Peyer's patch (tissue), 4 donors: ENCODE measurements at regions not wholly inside any gene's neighbourhood (a gene's known extent, or its start where the extent isn't known, plus 50 kb on each side); places are given as distances from the start of the nearest gene placed in this dataset.
"Not testable (repeated sequence)": the region's sequence is repeated elsewhere in the genome, so short reads cannot be mapped to it uniquely, and the experiment has no call there.

ENCODE experiments used
- DNase-seq, 3 donors: peaks; one replicate each; pipeline ENCODE4 v3.0.0-alpha.2; 2017 to 2019
- H3K27ac ChIP-seq, 4 donors: fragments of 200-600 bp; sonication (generic); one replicate each; pipeline ENCODE4 v1.5.1; 2016 to 2019
- H3K27me3 ChIP-seq, 2 donors: fragments of 200-600 bp; sonication (generic); one replicate each; pipeline ENCODE4 v1.5.1; 2019
- H3K36me3 ChIP-seq, 3 donors: fragments of 200-600 bp; sonication (generic); one replicate each; pipeline ENCODE4 v1.5.1; 2016 to 2019
- H3K4me1 ChIP-seq, 4 donors: fragments of 200-600 bp; sonication (generic); one replicate each; pipeline ENCODE4 v1.5.1; 2016 to 2019
- H3K4me3 ChIP-seq, 4 donors: fragments of 200-600 bp; sonication (generic); 1 replicate in 3 of 4; 2 replicates in 1 of 4; pipeline ENCODE4 v1.5.1; 2016 to 2019; ENCODE audit warnings: mild to moderate bottlenecking in 1 of 4
- H3K9me3 ChIP-seq, 4 donors: fragments of 200-600 bp; sonication (generic); one replicate each; pipeline ENCODE4 v1.5.1; 2016 to 2019; ENCODE audit warnings: mild to moderate bottlenecking in 1 of 4
- POLR2A ChIP-seq, 2 donors: fragments of 450-650 bp; IDR thresholded peaks; one replicate each; pipeline ENCODE4 v1.5.1; 2017; ENCODE audit warnings: antibody characterized with exemption in 2 of 2, mild to moderate bottlenecking in 2 of 2, moderate library complexity in 2 of 2
- TF ChIP-seq, protein P1 (sequence below), 6 experiments: fragments of 450-650 bp in 4 of 6; fragments of 200-600 bp in 2 of 6; sonication (generic) in 1 of 6; IDR thresholded peaks; one replicate each; pipeline ENCODE4 v1.5.1; 2017 to 2019; ENCODE audit warnings: antibody characterized with exemption in 6 of 6, mild to moderate bottlenecking in 3 of 6, moderate library complexity in 1 of 6

- no peaks in the 10 kb centered on the region for H3K4me1 ChIP-seq
- no peak overlapping the region for H3K27ac ChIP-seq
- TF ChIP-seq, protein P1, sequence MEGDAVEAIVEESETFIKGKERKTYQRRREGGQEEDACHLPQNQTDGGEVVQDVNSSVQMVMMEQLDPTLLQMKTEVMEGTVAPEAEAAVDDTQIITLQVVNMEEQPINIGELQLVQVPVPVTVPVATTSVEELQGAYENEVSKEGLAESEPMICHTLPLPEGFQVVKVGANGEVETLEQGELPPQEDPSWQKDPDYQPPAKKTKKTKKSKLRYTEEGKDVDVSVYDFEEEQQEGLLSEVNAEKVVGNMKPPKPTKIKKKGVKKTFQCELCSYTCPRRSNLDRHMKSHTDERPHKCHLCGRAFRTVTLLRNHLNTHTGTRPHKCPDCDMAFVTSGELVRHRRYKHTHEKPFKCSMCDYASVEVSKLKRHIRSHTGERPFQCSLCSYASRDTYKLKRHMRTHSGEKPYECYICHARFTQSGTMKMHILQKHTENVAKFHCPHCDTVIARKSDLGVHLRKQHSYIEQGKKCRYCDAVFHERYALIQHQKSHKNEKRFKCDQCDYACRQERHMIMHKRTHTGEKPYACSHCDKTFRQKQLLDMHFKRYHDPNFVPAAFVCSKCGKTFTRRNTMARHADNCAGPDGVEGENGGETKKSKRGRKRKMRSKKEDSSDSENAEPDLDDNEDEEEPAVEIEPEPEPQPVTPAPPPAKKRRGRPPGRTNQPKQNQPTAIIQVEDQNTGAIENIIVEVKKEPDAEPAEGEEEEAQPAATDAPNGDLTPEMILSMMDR (IDR thresholded peaks at IDR 0.05): no peak
- TF ChIP-seq POLR2A (IDR thresholded peaks at IDR 0.05): no peak
- no peak for DNase-seq
- H3K36me3 ChIP-seq: no peaks in the 10 kb centered on the region
- no peaks in the 10 kb centered on the region for H3K9me3 ChIP-seq
- no peaks in the 10 kb centered on the region for H3K27me3 ChIP-seq
- H3K4me3 ChIP-seq: no peak overlapping the region
Observed at GRCh38 chr1:65650682-65651081, 142.0 kb upstream of the PDE4B start.

- H3K9me3 ChIP-seq, H3K36me3 ChIP-seq, H3K27ac ChIP-seq, DNase-seq, H3K27me3 ChIP-seq, H3K4me1 ChIP-seq, H3K4me3 ChIP-seq: not testable (repeated sequence)
Observed at GRCh38 chr1:65654526-65654925, 138.2 kb upstream of the PDE4B start.

GRCh38 chr1:65657609-65658008 lies 135.1 kb upstream of the PDE4B start:
- H3K4me3 ChIP-seq, H3K4me1 ChIP-seq, H3K9me3 ChIP-seq, H3K27ac ChIP-seq, H3K36me3 ChIP-seq, H3K27me3 ChIP-seq, DNase-seq: not testable (repeated sequence)

GRCh38 chr1:65658122-65658521 lies 134.6 kb upstream of the PDE4B start:
- no peaks in the 10 kb centered on the region for H3K27me3 ChIP-seq
- no peaks in the 10 kb centered on the region for H3K36me3 ChIP-seq
- H3K9me3 ChIP-seq: no peaks in the 10 kb centered on the region
- H3K4me1 ChIP-seq: no peaks in the 10 kb centered on the region
- no peak overlapping the region for H3K4me3 ChIP-seq
- no peak overlapping the region for H3K27ac ChIP-seq
- DNase-seq: no peak
- TF ChIP-seq POLR2A (IDR thresholded peaks at IDR 0.05): no peak
- TF ChIP-seq, protein P1 (IDR thresholded peaks at IDR 0.05): no peak

DNA sequence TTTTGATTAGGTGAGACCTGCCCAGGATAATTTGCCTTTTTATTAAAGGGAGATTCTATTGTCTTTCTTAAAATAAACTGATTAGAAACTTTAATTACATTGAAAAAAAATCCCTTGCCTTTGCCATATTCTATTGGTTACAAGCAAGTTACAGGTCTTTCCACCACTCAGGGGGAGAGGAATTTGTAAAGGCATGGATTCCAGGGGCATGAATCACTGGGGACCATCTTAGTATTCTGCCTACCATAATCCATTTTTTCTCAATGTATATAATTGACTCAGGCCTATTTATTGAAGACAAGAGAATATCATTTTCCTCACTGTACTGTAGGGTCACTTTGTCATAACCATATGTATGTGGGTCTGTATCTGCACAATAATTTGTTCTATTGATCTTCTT lies 124.3 kb upstream of the PDE4B start:
- no peak for TF ChIP-seq POLR2A (IDR thresholded peaks at IDR 0.05)
- no peak for DNase-seq
- H3K36me3 ChIP-seq: no peaks in the 10 kb centered on the region
- no peaks in the 10 kb centered on the region for H3K27me3 ChIP-seq
- no peak overlapping the region for H3K27ac ChIP-seq
- peaks cover 0 to 3% (median 0%) of the 10 kb centered on the region in 4 donors for H3K9me3 ChIP-seq
- no peaks in the 10 kb centered on the region for H3K4me1 ChIP-seq
- no peak overlapping the region for H3K4me3 ChIP-seq

- H3K36me3 ChIP-seq: no peaks in the 10 kb centered on the region
- no peak overlapping the region for H3K4me3 ChIP-seq
- no peak for DNase-seq
- TF ChIP-seq POLR2A (IDR thresholded peaks at IDR 0.05): no peak
- TF ChIP-seq, protein P1 (IDR thresholded peaks at IDR 0.05): no peak
- no peak overlapping the region for H3K27ac ChIP-seq
- H3K4me1 ChIP-seq: no peaks in the 10 kb centered on the region
- H3K9me3 ChIP-seq: peaks cover 0 to 3% (median 0%) of the 10 kb centered on the region in 4 donors
- H3K27me3 ChIP-seq: no peaks in the 10 kb centered on the region
Observed at GRCh38 chr1:65670518-65670917, 122.2 kb upstream of the PDE4B start.

- no peak for TF ChIP-seq POLR2A (IDR thresholded peaks at IDR 0.05)
- TF ChIP-seq, protein P1 (IDR thresholded peaks at IDR 0.05): no peak
- Histone ChIP-seq H3K27ac (no peak overlapping the region), H3K4me3 (no peak overlapping the region), H3K27me3 (no peaks in the 10 kb centered on the region), H3K9me3 (no peaks in the 10 kb centered on the region), H3K4me1 (no peaks in the 10 kb centered on the region), H3K36me3 (no peaks in the 10 kb centered on the region)
- no peak for DNase-seq
Observed at GRCh38 chr1:65674522-65674921, 118.2 kb upstream of the PDE4B start.
